Endodermal cell (in vitro differentiated cells): ENCODE measurements at regions not wholly inside any gene's neighbourhood (a gene's known extent, or its start where the extent isn't known, plus 50 kb on each side); places are given as distances from the start of the nearest gene placed in this dataset.
"Not testable (repeated sequence)": the region's sequence is repeated elsewhere in the genome, so short reads cannot be mapped to it uniquely, and the experiment has no call there.

Experiments used
- DNase-seq: peaks from one replicate; pipeline ENCODE4 v3.0.0-alpha.2; 2017
- H3K27ac ChIP-seq: 2 replicates; pipeline ENCODE4 v1.5.1; 2013; ENCODE audit warnings: mild to moderate bottlenecking, low read depth, low read length, moderate library complexity
- H3K27me3 ChIP-seq: 2 replicates; pipeline ENCODE4 v1.6.1; 2013; ENCODE audit warnings: mild to moderate bottlenecking, low read length, moderate library complexity; ENCODE audit not compliant: insufficient read depth, control insufficient read depth, poor library complexity, severe bottlenecking
- H3K36me3 ChIP-seq: 2 replicates; pipeline ENCODE4 v1.7.0; 2013; ENCODE audit warnings: mild to moderate bottlenecking, low read length, moderate library complexity; ENCODE audit not compliant: control insufficient read depth, insufficient read depth
- H3K4me1 ChIP-seq: one replicate; pipeline ENCODE4 v1.7.0; 2013; ENCODE audit warnings: low read length; ENCODE audit not compliant: control insufficient read depth, insufficient read depth
- H3K4me3 ChIP-seq: 2 replicates; pipeline ENCODE4 v1.5.1; 2013; ENCODE audit warnings: mild to moderate bottlenecking, low read length, moderate library complexity
- H3K9ac ChIP-seq: 2 replicates; pipeline ENCODE4 v1.6.1; 2013; ENCODE audit warnings: mild to moderate bottlenecking, low read length, moderate library complexity; ENCODE audit not compliant: poor library complexity, severe bottlenecking; ENCODE audit errors: extremely low read depth
- H3K9me3 ChIP-seq: 2 replicates; pipeline ENCODE4 v1.6.1; 2013; ENCODE audit warnings: mild to moderate bottlenecking, low read length, moderate library complexity; ENCODE audit not compliant: control insufficient read depth
- H3K27ac Mint-ChIP-seq: 2 replicates; pipeline ENCODE4 v1.8.0; 2020; ENCODE audit warnings: mixed read lengths
- H3K27me3 Mint-ChIP-seq: 2 replicates; pipeline ENCODE4 v1.8.0; 2021; ENCODE audit warnings: mild to moderate bottlenecking, mixed read lengths; ENCODE audit not compliant: insufficient read depth
- H3K36me3 Mint-ChIP-seq: 2 replicates; pipeline ENCODE4 v1.8.0; 2020; ENCODE audit warnings: low read depth, mixed read lengths
- H3K4me1 Mint-ChIP-seq: 2 replicates; pipeline ENCODE4 v1.8.0; 2020; ENCODE audit warnings: mixed read lengths
- H3K4me3 Mint-ChIP-seq: 2 replicates; pipeline ENCODE4 v1.8.0; 2020; ENCODE audit warnings: mild to moderate bottlenecking, moderate library complexity, mixed read lengths
- H3K9me3 Mint-ChIP-seq: 2 replicates; pipeline ENCODE4 v1.8.0; 2020; ENCODE audit warnings: mild to moderate bottlenecking, mixed read lengths
- CTCF ChIP-seq: fragments of 200-600 bp; sonication (generic); conservative IDR thresholded peaks from 2 replicates; pipeline ENCODE4 v1.5.0; 2021; ENCODE audit warnings: antibody characterized with exemption, mild to moderate bottlenecking
- WGBS, 2 experiments: methylation state at CpG; one replicate each; pipeline versions ENCODE4 v1.1.5 to v1.1.7; 2013; ENCODE audit warnings: missing lambda C conversion rate in 2 of 2, mixed read lengths in 1 of 2; ENCODE audit not compliant: insufficient coverage in 1 of 2, insufficient read length in 1 of 2; 5-methylcytosine and 5-hydroxymethylcytosine counted together

GRCh38 chr10:38740102-38740501 is 646.0 kb downstream of the ZNF37A start:
- no peaks in the 10 kb centered on the region for H3K36me3 Mint-ChIP-seq
- no peak overlapping the region for H3K27ac ChIP-seq
- no peaks in the 10 kb centered on the region for H3K27me3 ChIP-seq
- H3K9me3 ChIP-seq: peaks cover 13% of the 10 kb centered on the region
- H3K27ac Mint-ChIP-seq: no peak overlapping the region
- no peak overlapping the region for H3K9ac ChIP-seq
- no peak for DNase-seq
- H3K9me3 Mint-ChIP-seq: peaks cover 64% of the 10 kb centered on the region
- WGBS, 2 experiments: 63% methylated on average over 5 of the region's 5 CpGs; no CpG with 5 or more reads in 1 of the 2 experiments
- H3K4me1 Mint-ChIP-seq: no peaks in the 10 kb centered on the region
- H3K27me3 Mint-ChIP-seq: no peaks in the 10 kb centered on the region
- H3K4me3 Mint-ChIP-seq: no peak overlapping the region
- H3K4me1 ChIP-seq: no peaks in the 10 kb centered on the region
- H3K36me3 ChIP-seq: no peaks in the 10 kb centered on the region
- TF ChIP-seq CTCF: no peak
- H3K4me3 ChIP-seq: no peak overlapping the region

DNA sequence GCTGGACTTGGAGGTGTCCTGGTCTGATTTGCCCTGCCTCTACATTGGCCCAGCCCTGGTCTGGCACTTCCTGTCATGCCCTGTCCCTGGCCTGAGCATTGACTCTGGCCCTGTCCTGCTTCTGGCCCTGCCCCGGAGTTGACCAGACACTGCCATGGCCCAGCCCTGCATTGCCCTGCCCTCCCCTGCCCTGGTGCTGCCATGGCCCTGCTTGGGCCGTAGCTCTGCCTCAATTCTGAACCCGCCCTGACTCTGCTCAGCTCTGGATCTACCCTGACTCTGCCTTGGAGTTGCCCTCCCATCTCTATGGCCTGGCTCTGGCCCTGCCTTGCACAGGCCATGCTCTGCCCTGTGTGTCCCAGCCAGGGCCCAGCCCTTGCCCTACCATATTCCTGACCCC is 647.1 kb downstream of the ZNF37A start:
- Mint-ChIP-seq H3K9me3 (peaks cover 53% of the 10 kb centered on the region), H3K4me3 (no peak overlapping the region), H3K27me3 (no peaks in the 10 kb centered on the region), H3K27ac (no peak overlapping the region), H3K36me3 (no peaks in the 10 kb centered on the region), H3K4me1 (no peaks in the 10 kb centered on the region)
- Histone ChIP-seq H3K27ac (no peak overlapping the region), H3K9ac (no peak overlapping the region), H3K4me3 (no peak overlapping the region), H3K4me1 (no peaks in the 10 kb centered on the region), H3K9me3 (peaks cover 19% of the 10 kb centered on the region), H3K36me3 (no peaks in the 10 kb centered on the region), H3K27me3 (no peaks in the 10 kb centered on the region)
- no peak for TF ChIP-seq CTCF
- WGBS, 2 experiments: 40 to 81% methylated on average over 1 to 3 of the region's 3 CpGs
- DNase-seq: no peak

DNA sequence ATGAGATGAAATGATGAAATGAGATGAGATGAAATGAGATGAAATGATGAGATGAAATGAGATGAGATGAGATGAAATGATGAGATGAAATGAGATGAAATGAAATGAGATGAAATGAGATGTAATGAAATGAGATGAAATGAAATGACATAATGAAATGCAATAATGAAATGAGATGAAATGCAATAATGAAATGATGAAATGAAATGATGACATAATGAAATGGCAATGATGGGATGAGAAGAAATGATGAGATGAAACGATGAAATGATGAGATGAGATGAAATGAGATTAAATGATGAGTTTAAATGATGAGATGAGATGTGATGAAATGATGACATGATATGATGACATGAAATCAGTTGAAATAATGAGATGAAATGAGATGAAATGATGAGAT is 650.3 kb downstream of the ZNF37A start:
- not testable (repeated sequence) for H3K27me3 ChIP-seq, H3K4me3 Mint-ChIP-seq, H3K27me3 Mint-ChIP-seq, H3K36me3 ChIP-seq, H3K27ac Mint-ChIP-seq, H3K9ac ChIP-seq, DNase-seq, H3K4me3 ChIP-seq, H3K4me1 Mint-ChIP-seq, H3K4me1 ChIP-seq, H3K36me3 Mint-ChIP-seq, H3K27ac ChIP-seq
- WGBS, 2 experiments: 36 to 51% methylated on average over 1 of the region's 1 CpG
- peaks cover 23% of the 10 kb centered on the region for H3K9me3 ChIP-seq
- peaks cover 41% of the 10 kb centered on the region for H3K9me3 Mint-ChIP-seq

GRCh38 chr10:38746065-38746464 is 651.9 kb downstream of the ZNF37A start:
- H3K9me3 Mint-ChIP-seq: peaks cover 31% of the 10 kb centered on the region
- not testable (repeated sequence) for H3K4me1 Mint-ChIP-seq, H3K9ac ChIP-seq, H3K4me3 Mint-ChIP-seq, H3K27ac Mint-ChIP-seq, H3K36me3 Mint-ChIP-seq, DNase-seq, H3K36me3 ChIP-seq, H3K4me1 ChIP-seq, H3K27me3 ChIP-seq, H3K27me3 Mint-ChIP-seq, H3K4me3 ChIP-seq, H3K27ac ChIP-seq
- peaks cover 23% of the 10 kb centered on the region for H3K9me3 ChIP-seq
- whole genome bisulfite sequencing, 2 experiments: 76 to 86% methylated on average over 1 of the region's 1 CpG
